Nephron (organoid): ENCODE measurements at regions not wholly inside any gene's neighbourhood (a gene's known extent, or its start where the extent isn't known, plus 50 kb on each side); places are given as distances from the start of the nearest gene placed in this dataset.

Source experiments
- H3K27ac Mint-ChIP-seq, 3 experiments: 2 replicates each; pipeline ENCODE4 v1.8.0; 2020; ENCODE audit warnings: mixed read lengths in 3 of 3, mild to moderate bottlenecking in 2 of 3, moderate library complexity in 1 of 3
- H3K27me3 Mint-ChIP-seq: 2 replicates; pipeline ENCODE4 v1.8.0; 2021; ENCODE audit warnings: low read depth, mild to moderate bottlenecking, moderate library complexity, mixed read lengths
- H3K36me3 Mint-ChIP-seq: 2 replicates; pipeline ENCODE4 v1.8.0; 2020; ENCODE audit warnings: low read depth, mixed read lengths
- H3K4me1 Mint-ChIP-seq: 2 replicates; pipeline ENCODE4 v1.8.0; 2020; ENCODE audit warnings: mixed read lengths
- H3K4me3 Mint-ChIP-seq, 3 experiments: 2 replicates each; pipeline ENCODE4 v1.8.0; 2020; ENCODE audit warnings: mild to moderate bottlenecking in 3 of 3, mixed read lengths in 3 of 3, moderate library complexity in 2 of 3
- H3K9me3 Mint-ChIP-seq: 2 replicates; pipeline ENCODE4 v1.8.0; 2020; ENCODE audit warnings: mixed read lengths
- TF ChIP-seq, protein P1 (sequence below), 3 experiments: fragments of 200-600 bp; sonication (generic); IDR thresholded peaks; one replicate each; pipeline ENCODE4 v1.5.0; 2021; ENCODE audit warnings: antibody characterized with exemption in 3 of 3; ENCODE audit not compliant: unreplicated experiment in 3 of 3

DNA sequence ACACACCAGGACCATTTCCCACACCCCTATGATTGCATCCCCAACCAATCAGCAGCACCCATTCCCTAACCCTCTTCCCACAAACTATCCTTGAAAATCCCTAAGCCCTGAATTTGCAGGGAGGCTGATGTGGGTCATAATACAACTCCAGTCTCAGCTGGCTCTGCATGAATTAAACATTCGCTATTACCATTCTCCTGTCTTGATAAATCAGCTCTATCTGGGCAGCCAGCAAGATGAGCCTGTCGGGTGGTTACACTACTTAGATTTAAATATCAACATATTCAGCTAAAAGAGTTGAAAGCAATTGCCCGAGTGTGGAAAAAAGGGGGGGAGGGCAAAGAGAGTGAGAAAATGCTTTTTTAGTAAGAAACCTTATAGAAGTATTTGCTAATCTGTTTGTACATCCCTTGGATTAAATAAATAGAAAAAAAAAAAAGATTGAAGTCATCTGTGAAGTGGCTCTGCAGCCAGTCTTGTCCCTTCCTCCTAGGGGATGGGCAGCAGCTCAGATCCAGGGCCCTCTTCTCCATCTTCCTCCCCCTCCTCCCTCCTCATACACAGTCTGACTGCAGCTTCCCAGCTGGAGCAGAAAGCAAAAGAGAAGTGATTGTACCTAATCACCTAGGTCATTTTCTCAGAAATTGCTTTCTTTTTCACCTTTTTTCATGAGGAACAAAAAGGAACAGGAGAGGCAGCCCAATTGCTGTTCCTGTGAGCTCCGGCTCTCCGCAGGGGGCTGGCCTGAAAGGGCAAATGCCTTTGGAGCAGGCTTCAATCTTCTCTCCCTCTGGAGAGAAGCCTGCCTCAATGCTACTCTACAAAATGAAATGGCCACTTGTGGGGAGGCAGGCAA lies 356.6 kb upstream of the SULF2 start:
- TF ChIP-seq, protein P1, sequence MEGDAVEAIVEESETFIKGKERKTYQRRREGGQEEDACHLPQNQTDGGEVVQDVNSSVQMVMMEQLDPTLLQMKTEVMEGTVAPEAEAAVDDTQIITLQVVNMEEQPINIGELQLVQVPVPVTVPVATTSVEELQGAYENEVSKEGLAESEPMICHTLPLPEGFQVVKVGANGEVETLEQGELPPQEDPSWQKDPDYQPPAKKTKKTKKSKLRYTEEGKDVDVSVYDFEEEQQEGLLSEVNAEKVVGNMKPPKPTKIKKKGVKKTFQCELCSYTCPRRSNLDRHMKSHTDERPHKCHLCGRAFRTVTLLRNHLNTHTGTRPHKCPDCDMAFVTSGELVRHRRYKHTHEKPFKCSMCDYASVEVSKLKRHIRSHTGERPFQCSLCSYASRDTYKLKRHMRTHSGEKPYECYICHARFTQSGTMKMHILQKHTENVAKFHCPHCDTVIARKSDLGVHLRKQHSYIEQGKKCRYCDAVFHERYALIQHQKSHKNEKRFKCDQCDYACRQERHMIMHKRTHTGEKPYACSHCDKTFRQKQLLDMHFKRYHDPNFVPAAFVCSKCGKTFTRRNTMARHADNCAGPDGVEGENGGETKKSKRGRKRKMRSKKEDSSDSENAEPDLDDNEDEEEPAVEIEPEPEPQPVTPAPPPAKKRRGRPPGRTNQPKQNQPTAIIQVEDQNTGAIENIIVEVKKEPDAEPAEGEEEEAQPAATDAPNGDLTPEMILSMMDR (IDR thresholded peaks at IDR 0.05; ENCODE audit: unreplicated experiment in 3 of 3) = no peak
- Mint-ChIP-seq H3K27me3 (peaks cover 26% of the 10 kb centered on the region), H3K27ac (peak overlapping the region in 2 of 3 experiments; percentile 18 to 58), H3K4me1 (peaks cover 30% of the 10 kb centered on the region), H3K36me3 (no peaks in the 10 kb centered on the region), H3K9me3 (peaks cover 4% of the 10 kb centered on the region), H3K4me3 (no peak overlapping the region)

DNA sequence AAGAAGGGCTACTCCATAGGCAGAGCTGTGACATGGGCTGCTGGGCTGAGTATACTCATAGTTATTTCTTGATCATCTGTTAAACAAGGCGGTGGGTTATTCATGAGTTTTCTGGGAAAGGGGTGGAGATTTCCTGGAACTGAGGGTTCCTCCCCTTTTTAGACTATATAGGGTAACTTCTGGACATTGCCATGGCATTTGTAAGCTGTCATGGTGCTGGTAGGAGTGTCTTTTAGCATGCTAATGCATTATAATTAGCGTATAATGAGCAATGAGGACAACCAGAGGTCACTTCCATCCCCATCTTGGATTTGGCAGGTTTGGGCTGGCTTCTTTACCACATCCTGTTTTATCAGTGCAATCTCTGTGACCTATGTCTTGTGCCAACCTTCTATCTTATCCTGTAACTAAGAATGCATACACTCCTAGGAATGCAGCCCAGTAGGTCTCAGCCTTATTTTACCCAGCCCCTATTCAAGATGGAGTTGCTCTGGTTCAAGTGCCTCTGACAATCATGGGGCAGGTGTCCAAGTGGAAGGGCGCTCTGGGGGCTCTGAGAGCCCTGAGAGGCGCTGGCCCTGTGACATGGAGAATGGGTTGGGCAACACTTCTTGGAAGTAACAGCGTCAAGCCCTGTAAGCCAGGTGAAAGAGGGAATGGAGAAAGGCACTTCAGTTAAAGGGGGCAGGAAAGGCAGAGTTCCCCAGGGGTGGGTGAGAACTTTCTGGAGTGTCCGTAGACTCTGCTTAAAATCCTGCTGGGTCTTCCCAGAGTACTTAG lies 354.2 kb upstream of the SULF2 start:
- Mint-ChIP-seq H3K4me1 (peaks cover 22% of the 10 kb centered on the region), H3K27me3 (peaks cover 13% of the 10 kb centered on the region), H3K4me3 (no peak overlapping the region), H3K36me3 (no peaks in the 10 kb centered on the region), H3K27ac (peak overlapping the region in 1 of 3 experiments; percentile 13), H3K9me3 (peaks cover 4% of the 10 kb centered on the region)
- TF ChIP-seq, protein P1 (IDR thresholded peaks at IDR 0.05; ENCODE audit: unreplicated experiment in 3 of 3) = no peak

DNA sequence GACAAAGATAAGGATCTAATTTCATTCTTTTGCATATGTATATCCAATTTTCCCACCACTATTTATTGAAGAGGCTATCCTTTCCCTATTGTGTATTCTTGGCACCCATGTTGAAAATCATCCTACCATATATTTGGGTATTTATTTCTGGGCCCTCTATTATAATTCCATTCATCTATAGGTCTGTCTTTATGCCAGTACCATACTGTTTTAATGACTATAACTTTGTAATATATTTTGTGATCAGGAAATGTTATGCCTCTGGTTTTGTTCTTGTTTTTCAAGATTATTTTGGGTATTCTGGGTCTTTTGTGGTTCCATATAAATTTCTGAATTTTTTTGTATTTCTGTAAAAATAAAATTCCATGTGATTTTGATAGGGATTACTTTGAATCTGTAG lies 347.6 kb upstream of the SULF2 start:
- TF ChIP-seq, protein P1 (IDR thresholded peaks at IDR 0.05; ENCODE audit: unreplicated experiment in 3 of 3) = no peak
- no peaks in the 10 kb centered on the region for H3K36me3 Mint-ChIP-seq
- peak overlapping the region; percentile 79 to 91 (median 87) for H3K27ac Mint-ChIP-seq
- H3K4me1 Mint-ChIP-seq = peaks cover 41% of the 10 kb centered on the region
- H3K9me3 Mint-ChIP-seq = peaks cover 12% of the 10 kb centered on the region
- H3K27me3 Mint-ChIP-seq = no peaks in the 10 kb centered on the region
- no peak overlapping the region for H3K4me3 Mint-ChIP-seq

DNA sequence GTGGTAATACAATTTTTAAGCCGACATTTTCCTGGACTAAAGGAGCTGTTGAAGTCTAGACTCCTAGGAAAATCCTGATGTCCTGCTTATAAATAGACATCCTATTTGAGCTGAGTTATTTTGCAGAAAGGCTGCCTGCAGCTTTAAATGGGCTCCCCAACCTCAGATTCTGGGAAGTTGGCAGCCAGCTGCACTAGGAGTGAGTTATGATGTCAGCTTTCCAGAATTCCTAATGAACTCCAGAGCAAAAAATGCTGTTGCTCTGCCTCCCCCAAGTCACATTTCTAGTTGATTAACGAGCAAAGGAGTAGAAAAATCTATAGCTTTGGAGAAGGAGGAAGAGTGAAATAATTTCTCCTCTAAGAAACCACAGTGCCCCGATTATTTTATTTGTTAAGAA lies 346.3 kb upstream of the SULF2 start:
- Mint-ChIP-seq H3K27ac (peak overlapping the region; percentile 79 to 91 (median 87)), H3K27me3 (no peaks in the 10 kb centered on the region), H3K9me3 (peaks cover 12% of the 10 kb centered on the region), H3K36me3 (no peaks in the 10 kb centered on the region), H3K4me1 (peaks cover 46% of the 10 kb centered on the region), H3K4me3 (peak overlapping the region in 2 of 3 experiments; percentile 11 to 32)
- TF ChIP-seq, protein P1 (IDR thresholded peaks at IDR 0.05; ENCODE audit: unreplicated experiment in 3 of 3) = no peak

DNA sequence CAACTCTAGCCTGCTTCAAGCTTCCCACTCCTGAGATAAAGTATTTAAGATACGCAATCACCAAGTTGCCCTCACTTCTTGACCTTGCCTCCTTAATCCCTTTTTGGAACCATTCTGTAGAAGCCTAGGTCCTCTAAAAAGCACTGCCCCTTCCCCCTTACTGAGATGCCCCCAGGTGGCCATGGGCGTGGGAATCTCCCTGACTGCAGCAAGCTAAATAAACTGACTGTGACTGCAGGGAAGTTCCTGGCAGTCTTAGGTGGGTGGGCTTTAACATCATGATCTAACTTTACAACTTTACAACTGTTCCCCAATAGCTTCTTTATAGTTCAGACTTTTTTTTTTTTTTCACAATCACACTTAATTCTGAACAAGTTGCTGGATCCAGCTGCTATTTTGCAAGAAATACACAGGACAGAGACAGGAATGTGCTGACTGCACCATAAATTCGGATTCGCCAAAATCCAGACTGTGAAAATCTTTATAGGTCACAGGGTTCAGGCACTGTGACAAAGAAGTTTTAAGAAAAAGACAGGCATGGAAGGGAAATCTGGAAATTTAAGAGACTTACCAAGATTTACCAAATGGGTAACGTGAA lies 344.2 kb upstream of the SULF2 start:
- no peaks in the 10 kb centered on the region for H3K36me3 Mint-ChIP-seq
- peaks cover 46% of the 10 kb centered on the region for H3K4me1 Mint-ChIP-seq
- H3K27me3 Mint-ChIP-seq = no peaks in the 10 kb centered on the region
- peak overlapping the region in 2 of 3 experiments; percentile 4 for H3K4me3 Mint-ChIP-seq
- TF ChIP-seq, protein P1 (IDR thresholded peaks at IDR 0.05; ENCODE audit: unreplicated experiment in 3 of 3) = no peak
- peak overlapping the region; percentile 91 to 98 (median 94) for H3K27ac Mint-ChIP-seq
- H3K9me3 Mint-ChIP-seq = peaks cover 12% of the 10 kb centered on the region
